SK-N-MC (cell line): ENCODE measurements at regions not wholly inside any gene's neighbourhood (a gene's known extent, or its start where the extent isn't known, plus 50 kb on each side); places are given as distances from the start of the nearest gene placed in this dataset.

Experiments
- EZH2 ChIP-seq: fragments of 200-600 bp; sonication (generic); IDR thresholded peaks from one replicate; pipeline ENCODE4 v1.6.1; 2017; ENCODE audit warnings: antibody characterized with exemption
- POLR2AphosphoS5 ChIP-seq: IDR thresholded peaks from 2 replicates; pipeline ENCODE4 v1.6.1; 2012; ENCODE audit warnings: mild to moderate bottlenecking, low read depth, low read length, borderline replicate concordance

GRCh38 chr21:18711662-18712061, 308.1 kb upstream of the TMPRSS15 start:
- TF ChIP-seq EZH2 (no peak), POLR2AphosphoS5 (no peak)
